Heart right ventricle (tissue), 16 donors: ENCODE measurements at regions not wholly inside any gene's neighbourhood (a gene's known extent, or its start where the extent isn't known, plus 50 kb on each side); places are given as distances from the start of the nearest gene placed in this dataset.

ENCODE experiments used
- ATAC-seq, 8 donors: fragments of 200-7000 bp; cut with Tn5 transposase; one replicate each; pipeline ENCODE4 v1.9.1; 2020; ENCODE audit warnings: mild to moderate bottlenecking in 8 of 8, moderate library complexity in 8 of 8, moderate number of reproducible peaks in 1 of 8
- DNase-seq, 2 donors: peaks; one replicate each; pipeline ENCODE4 v3.0.0-alpha.2; 2020
- H3K27ac ChIP-seq, 10 donors: fragments of 200-600 bp; sonication (generic) in 2 of 10; one replicate each; pipeline versions ENCODE4 v1.5.0 to v1.8.0; 2020 to 2022; ENCODE audit warnings: mild to moderate bottlenecking in 3 of 10
- H3K27me3 ChIP-seq, 7 donors: fragments of 200-600 bp; one replicate each; pipeline ENCODE4 v1.8.0; 2021 to 2022; ENCODE audit warnings: mild to moderate bottlenecking in 2 of 7
- H3K36me3 ChIP-seq, 9 donors: fragments of 200-600 bp; sonication (generic) in 1 of 9; one replicate each; pipeline versions ENCODE4 v1.5.0 to v1.8.0; 2020 to 2022; ENCODE audit warnings: mild to moderate bottlenecking in 2 of 9
- H3K4me1 ChIP-seq, 9 donors: fragments of 200-600 bp; sonication (generic) in 1 of 9; one replicate each; pipeline versions ENCODE4 v1.5.0 to v1.8.0; 2020 to 2022; ENCODE audit warnings: mild to moderate bottlenecking in 4 of 9
- H3K4me3 ChIP-seq, 10 donors: fragments of 200-600 bp; sonication (generic) in 2 of 10; one replicate each; pipeline versions ENCODE4 v1.5.0 to v1.8.0; 2020 to 2022; ENCODE audit warnings: mild to moderate bottlenecking in 7 of 10, moderate library complexity in 2 of 10
- H3K9me3 ChIP-seq, 11 donors: fragments of 200-600 bp in 10 of 11; sonication (generic) in 2 of 11; one replicate each; pipeline versions ENCODE4 v1.5.0 to v1.8.0; 2013 to 2022; ENCODE audit warnings: mild to moderate bottlenecking in 2 of 11, control low read depth in 1 of 11, moderate library complexity in 1 of 11
- CTCF ChIP-seq, 9 donors: fragments of 200-600 bp; sonication (generic) in 2 of 9; IDR thresholded peaks; one replicate each; pipeline versions ENCODE4 v1.5.0 to v1.8.0; 2021 to 2022; ENCODE audit warnings: antibody characterized with exemption in 9 of 9, mild to moderate bottlenecking in 5 of 9, moderate library complexity in 1 of 9
- WGBS, 2 donors: extraction: QIAGEN DNeasy Blood & Tissue Kit; methylation state at CpG; one replicate each; pipeline ENCODE4 v1.1.7; 2013; ENCODE audit warnings: inconsistent platforms in 1 of 2; 5-methylcytosine and 5-hydroxymethylcytosine counted together
- intact Hi-C, 10 donors: fragments of 100-400 bp; cut with DNase I; formaldehyde crosslinking; loops; one replicate each; pipeline versions ENCODE4 v1.11.1 to v1.14.2; 2022
- donor health status: Arrhythmogenic right ventricular cardiomyopathy.
- donor health status: ischemic (EF 13 %, LVEDD 7.1; RV severe dilation, severe dysfunction).
- donor health status: healthy with polysubstance abuse.
- donor health status: DM: no; HTN: yes; CAD: no.
- donor health status: DM: no; HTN: no; CAD: no.
- donor health status: ischemic (EF 25% LVEDD 6.9; RV normal size, moderate dysfunction).
- donor health status: ischemic (EF 25% LVEDD 5.7; RV mildly dilated, moderate dysfunction).
- donor health status: healthy.
- donor health status: DM: yes; HTN: yes; CAD: no.
- donor health status: Ischemic cardiomyopathy.
- donor health status: ischemic (EF 35%, LVEDD 5.7; RV mildly dilated, moderate dysfunction).
- donor health status: nonischemic (EF 11% LVEDD 7.7; RV severe dilation, severe dysfunction).
- donor health status: DM: yes; HTN: yes; CAD: no.
- donor health status: PGD.
- donor health status: ischemic (EF 29% LVEDD 5.4; RV normal size, mild dysfunction).
- donor health status: nonischemic (EF 23%, LVEDD 6.1; RV moderate dilation, normal function).

- no peaks in the 10 kb centered on the region for H3K27me3 ChIP-seq
- no peak for ATAC-seq
- no peak for TF ChIP-seq CTCF (IDR thresholded peaks at IDR 0.05)
- H3K36me3 ChIP-seq: no peaks in the 10 kb centered on the region
- intact Hi-C loops: no loop called here
- DNase-seq: no peak
- H3K4me3 ChIP-seq: no peak overlapping the region
- no peaks in the 10 kb centered on the region for H3K4me1 ChIP-seq
- peaks cover 0 to 7% (median 0%) of the 10 kb centered on the region in 11 donors for H3K9me3 ChIP-seq
- H3K27ac ChIP-seq: no peak overlapping the region
- WGBS, 2 donors: 36 to 45% methylated on average over 1 of the region's 1 CpG
Measured at GRCh38 chr21:21661741-21662140, 663.5 kb downstream of the NCAM2 start.

- WGBS, 2 donors: 84 to 87% methylated on average over 1 of the region's 1 CpG
Measured at GRCh38 chr21:21662776-21663175, 664.6 kb downstream of the NCAM2 start.

GRCh38 chr21:21664871-21665270, 666.7 kb downstream of the NCAM2 start:
- DNase-seq: no peak
- 59 to 60% methylated on average over 5 of the region's 5 CpGs for WGBS, 2 donors
- H3K27ac ChIP-seq: no peak overlapping the region
- no peak overlapping the region for H3K4me3 ChIP-seq
- no peak for ATAC-seq
- no peaks in the 10 kb centered on the region for H3K36me3 ChIP-seq
- intact Hi-C loops: no loop called here
- H3K4me1 ChIP-seq: no peaks in the 10 kb centered on the region
- TF ChIP-seq CTCF (IDR thresholded peaks at IDR 0.05): no peak
- peaks cover 0 to 16% (median 0%) of the 10 kb centered on the region in 11 donors for H3K9me3 ChIP-seq
- no peaks in the 10 kb centered on the region for H3K27me3 ChIP-seq

More at GRCh38 chr21:21662776-21663175, 664.6 kb downstream of the NCAM2 start:
- no peak overlapping the region for H3K4me3 ChIP-seq
- intact Hi-C loops: no loop called here
- no peaks in the 10 kb centered on the region for H3K36me3 ChIP-seq
- no peaks in the 10 kb centered on the region for H3K4me1 ChIP-seq
- H3K9me3 ChIP-seq: peaks cover 0 to 16% (median 0%) of the 10 kb centered on the region in 11 donors
- H3K27ac ChIP-seq: no peak overlapping the region
- no peak for ATAC-seq
- no peak for TF ChIP-seq CTCF (IDR thresholded peaks at IDR 0.05)
- no peaks in the 10 kb centered on the region for H3K27me3 ChIP-seq
- DNase-seq: no peak

GRCh38 chr21:21666689-21667088, 668.5 kb downstream of the NCAM2 start:
- 69 to 71% methylated on average over 1 of the region's 1 CpG for WGBS, 2 donors
- ATAC-seq: no peak

More at GRCh38 chr21:21666689-21667088, 668.5 kb downstream of the NCAM2 start:
- Histone ChIP-seq H3K4me3 (no peak overlapping the region), H3K27me3 (no peaks in the 10 kb centered on the region), H3K27ac (no peak overlapping the region), H3K36me3 (no peaks in the 10 kb centered on the region), H3K4me1 (no peaks in the 10 kb centered on the region), H3K9me3 (peaks cover 0 to 16% (median 0%) of the 10 kb centered on the region in 11 donors)
- TF ChIP-seq CTCF (IDR thresholded peaks at IDR 0.05): no peak
- intact Hi-C loops: no loop called here
- DNase-seq: no peak
